HEK293T (cell line): ENCODE measurements at regions not wholly inside any gene's neighbourhood (a gene's known extent, or its start where the extent isn't known, plus 50 kb on each side); places are given as distances from the start of the nearest gene placed in this dataset.

Experiments used
- BHLHE40 ChIP-seq: fragments of 450-650 bp; IDR thresholded peaks from 2 replicates; pipeline ENCODE4 v1.6.1; 2016; ENCODE audit warnings: mild to moderate bottlenecking, moderate library complexity, borderline replicate concordance
- CTBP1 ChIP-seq: fragments of 450-650 bp; IDR thresholded peaks from 2 replicates; pipeline ENCODE4 v1.6.1; 2016; ENCODE audit warnings: borderline replicate concordance
- FOXA1 ChIP-seq: fragments of 450-650 bp; IDR thresholded peaks from 2 replicates; pipeline ENCODE4 v1.6.1; 2016; ENCODE audit warnings: mild to moderate bottlenecking
- FOXM1 ChIP-seq: fragments of 450-650 bp; IDR thresholded peaks from 2 replicates; pipeline ENCODE4 v1.6.1; 2017; ENCODE audit warnings: mild to moderate bottlenecking, borderline replicate concordance
- L3MBTL2 ChIP-seq: fragments of 450-650 bp; conservative IDR thresholded peaks from 2 replicates; pipeline ENCODE4 v1.6.1; 2016; ENCODE audit warnings: mild to moderate bottlenecking
- SP1 ChIP-seq: fragments of 450-650 bp; IDR thresholded peaks from 2 replicates; pipeline ENCODE4 v1.6.1; 2017
- SUZ12 ChIP-seq: fragments of 450-650 bp; IDR thresholded peaks from 2 replicates; pipeline ENCODE4 v1.6.1; 2016; ENCODE audit warnings: mild to moderate bottlenecking
- TARDBP ChIP-seq: fragments of 450-650 bp; IDR thresholded peaks from 2 replicates; pipeline ENCODE4 v1.6.1; 2016
- ZNF384 ChIP-seq: fragments of 450-650 bp; IDR thresholded peaks from 2 replicates; pipeline ENCODE4 v1.6.1; 2016

GRCh38 chr6:169902604-169903003 lies 151.2 kb downstream of the ERMARD start:
- TF ChIP-seq TARDBP (no peak), SP1 (no peak), BHLHE40 (no peak), SUZ12 (no peak), FOXA1 (no peak), FOXM1 (no peak), CTBP1 (no peak), ZNF384 (no peak), L3MBTL2 (no peak)
